ENCODE measurements at regions not wholly inside any gene's neighbourhood (a gene's known extent, or its start where the extent isn't known, plus 50 kb on each side); places are given as distances from the start of the nearest gene placed in this dataset.

- ATAC-seq (no peak), DNase-seq (no peak)
- Histone ChIP-seq H3K27me3 (no peaks in the 10 kb centered on the region), H3K9me3 (no peaks in the 10 kb centered on the region), H3K27ac (no peak overlapping the region), H3K4me3 (no peak overlapping the region), H3K4me1 (no peaks in the 10 kb centered on the region), H3K36me3 (no peaks in the 10 kb centered on the region)
- intact Hi-C loops (cut with DNase I; ENCODE audit: low total_unique reads) (no loop called here), in situ Hi-C loops (cut with MboI; ENCODE audit: low sequenced_read_pairs in 4 of 4) (no loop called here)
- TF ChIP-seq CTCF (IDR thresholded peaks at IDR 0.05 in 4 of 5, conservative IDR thresholded peaks at IDR 0.05 in 1 of 5) (no peak), POLR2A (IDR thresholded peaks at IDR 0.05) (no peak)
Measured at GRCh38 chr7:25427721-25428120, 199.4 kb upstream of the NPVF start.

GRCh38 chr7:25429731-25430130 lies 201.4 kb upstream of the NPVF start:
- no peaks in the 10 kb centered on the region for H3K36me3 ChIP-seq
- in situ Hi-C loops (cut with MboI; ENCODE audit: low sequenced_read_pairs in 4 of 4) (no loop called here), intact Hi-C loops (cut with DNase I; ENCODE audit: low total_unique reads) (no loop called here)
- DNase-seq (peak in 1 of 2 donors; percentile 16), ATAC-seq (peak; percentile 75 to 85)
- TF ChIP-seq POLR2A (IDR thresholded peaks at IDR 0.05) (no peak), CTCF (IDR thresholded peaks at IDR 0.05 in 4 of 5, conservative IDR thresholded peaks at IDR 0.05 in 1 of 5) (no peak)
- no peaks in the 10 kb centered on the region for H3K27me3 ChIP-seq
- H3K9me3 ChIP-seq, result no peaks in the 10 kb centered on the region
- no peak overlapping the region for H3K4me3 ChIP-seq
- H3K4me1 ChIP-seq, result no peaks in the 10 kb centered on the region
- H3K27ac ChIP-seq, result peak overlapping the region in 1 of 4 donors; percentile 29

GRCh38 chr7:25430200-25430931 lies 202.1 kb upstream of the NPVF start:
- in situ Hi-C loops (cut with MboI; ENCODE audit: low sequenced_read_pairs in 4 of 4), result no loop called here
- DNase-seq, result no peak

GRCh38 chr7:25431956-25432450 lies 203.7 kb upstream of the NPVF start:
- Histone ChIP-seq H3K4me1 (no peaks in the 10 kb centered on the region), H3K27me3 (no peaks in the 10 kb centered on the region), H3K27ac (no peak overlapping the region), H3K4me3 (no peak overlapping the region), H3K36me3 (no peaks in the 10 kb centered on the region), H3K9me3 (no peaks in the 10 kb centered on the region)
- intact Hi-C loops (cut with DNase I; ENCODE audit: low total_unique reads), result no loop called here
- ATAC-seq (no peak), DNase-seq (no peak)
- in situ Hi-C loops (cut with MboI; ENCODE audit: low sequenced_read_pairs in 4 of 4), result no loop called here
- no peak for TF ChIP-seq CTCF (IDR thresholded peaks at IDR 0.05 in 4 of 5, conservative IDR thresholded peaks at IDR 0.05 in 1 of 5)
- no peak for TF ChIP-seq POLR2A (IDR thresholded peaks at IDR 0.05)

More at GRCh38 chr7:25430200-25430931, 202.1 kb upstream of the NPVF start:
- TF ChIP-seq POLR2A (IDR thresholded peaks at IDR 0.05) (no peak), CTCF (IDR thresholded peaks at IDR 0.05 in 4 of 5, conservative IDR thresholded peaks at IDR 0.05 in 1 of 5) (no peak)
- ATAC-seq, result no peak
- Histone ChIP-seq H3K36me3 (no peaks in the 10 kb centered on the region), H3K27ac (no peak overlapping the region), H3K4me3 (no peak overlapping the region), H3K27me3 (no peaks in the 10 kb centered on the region), H3K4me1 (no peaks in the 10 kb centered on the region), H3K9me3 (no peaks in the 10 kb centered on the region)
- intact Hi-C loops (cut with DNase I; ENCODE audit: low total_unique reads), result no loop called here

Data from gastrocnemius medialis (tissue), 4 donors.